HEK293 (cell line): ENCODE measurements at regions not wholly inside any gene's neighbourhood (a gene's known extent, or its start where the extent isn't known, plus 50 kb on each side); places are given as distances from the start of the nearest gene placed in this dataset.

ENCODE experiments used
- CTCF ChIP-seq: fragments of 450-650 bp; formaldehyde crosslinking; IDR thresholded peaks from 2 replicates; pipeline ENCODE4 v1.5.1; 2016; ENCODE audit warnings: missing biosample characterization, missing genetic modification characterization
- TRIM28 ChIP-seq: IDR thresholded peaks from 2 replicates; pipeline ENCODE4 v1.6.1; 2011; ENCODE audit warnings: low read length, control low read depth, borderline replicate concordance
- ZNF501 ChIP-seq: fragments of 450-650 bp; formaldehyde crosslinking; IDR thresholded peaks from 2 replicates; pipeline ENCODE4 v1.5.1; 2016; ENCODE audit warnings: missing biosample characterization, missing genetic modification characterization

GRCh38 chr18:40061086-40061485 is 1893.9 kb upstream of the PIK3C3 start:
- TF ChIP-seq ZNF501 (tag by site-specific recombination) (no peak), CTCF (tag by site-specific recombination) (no peak), TRIM28 (no peak)
